A673 (cell line): ENCODE measurements at regions not wholly inside any gene's neighbourhood (a gene's known extent, or its start where the extent isn't known, plus 50 kb on each side); places are given as distances from the start of the nearest gene placed in this dataset.

Experiments used
- EZH2 ChIP-seq: fragments of 200-600 bp; sonication (generic); IDR thresholded peaks from 2 replicates; pipeline ENCODE4 v1.6.1; 2017; ENCODE audit warnings: borderline replicate concordance, low read depth, mild to moderate bottlenecking, mixed read lengths, antibody characterized with exemption, low read length; ENCODE audit not compliant: poor library complexity, severe bottlenecking
- TF ChIP-seq, protein P1 (sequence below): fragments of 300-800, 200-600 bp; sonication (generic); conservative IDR thresholded peaks from 2 replicates; pipeline ENCODE4 v1.5.1; 2017; ENCODE audit warnings: low read depth, mild to moderate bottlenecking, antibody characterized with exemption, low read length, moderate library complexity, mixed read lengths

DNA sequence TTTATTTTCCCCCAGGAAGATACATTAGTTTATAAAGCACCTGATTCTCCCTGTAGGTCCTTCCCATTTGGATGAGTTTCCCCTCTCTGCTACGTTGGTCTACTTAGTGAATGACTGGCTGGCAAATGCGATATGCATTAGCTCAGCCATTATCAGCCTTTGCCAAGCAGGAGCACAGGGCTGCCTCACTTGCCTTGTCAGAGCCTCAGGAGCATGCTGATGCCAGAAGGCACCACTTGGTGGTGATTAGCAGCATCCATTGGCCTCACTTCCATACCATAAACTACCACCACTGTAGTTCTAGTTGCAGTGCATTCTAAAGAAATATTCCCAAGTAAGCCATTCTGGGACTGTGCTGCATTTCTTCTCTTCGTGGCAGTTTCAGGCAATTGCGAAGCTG lies 442.8 kb upstream of the CHST9 start:
- TF ChIP-seq, protein P1, sequence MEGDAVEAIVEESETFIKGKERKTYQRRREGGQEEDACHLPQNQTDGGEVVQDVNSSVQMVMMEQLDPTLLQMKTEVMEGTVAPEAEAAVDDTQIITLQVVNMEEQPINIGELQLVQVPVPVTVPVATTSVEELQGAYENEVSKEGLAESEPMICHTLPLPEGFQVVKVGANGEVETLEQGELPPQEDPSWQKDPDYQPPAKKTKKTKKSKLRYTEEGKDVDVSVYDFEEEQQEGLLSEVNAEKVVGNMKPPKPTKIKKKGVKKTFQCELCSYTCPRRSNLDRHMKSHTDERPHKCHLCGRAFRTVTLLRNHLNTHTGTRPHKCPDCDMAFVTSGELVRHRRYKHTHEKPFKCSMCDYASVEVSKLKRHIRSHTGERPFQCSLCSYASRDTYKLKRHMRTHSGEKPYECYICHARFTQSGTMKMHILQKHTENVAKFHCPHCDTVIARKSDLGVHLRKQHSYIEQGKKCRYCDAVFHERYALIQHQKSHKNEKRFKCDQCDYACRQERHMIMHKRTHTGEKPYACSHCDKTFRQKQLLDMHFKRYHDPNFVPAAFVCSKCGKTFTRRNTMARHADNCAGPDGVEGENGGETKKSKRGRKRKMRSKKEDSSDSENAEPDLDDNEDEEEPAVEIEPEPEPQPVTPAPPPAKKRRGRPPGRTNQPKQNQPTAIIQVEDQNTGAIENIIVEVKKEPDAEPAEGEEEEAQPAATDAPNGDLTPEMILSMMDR, result no peak
- TF ChIP-seq EZH2, result no peak
